ENCODE measurements at regions not wholly inside any gene's neighbourhood (a gene's known extent, or its start where the extent isn't known, plus 50 kb on each side); places are given as distances from the start of the nearest gene placed in this dataset.

GRCh38 chr14:97539884-97540283, 742.7 kb downstream of the VRK1 start:
- no peak overlapping the region for H3K4me3 ChIP-seq (ENCODE audit: low read depth, low read length)

GRCh38 chr14:97543221-97543620, 746.0 kb downstream of the VRK1 start:
- no peak overlapping the region for H3K4me3 ChIP-seq (ENCODE audit: low read depth, low read length)

DNA sequence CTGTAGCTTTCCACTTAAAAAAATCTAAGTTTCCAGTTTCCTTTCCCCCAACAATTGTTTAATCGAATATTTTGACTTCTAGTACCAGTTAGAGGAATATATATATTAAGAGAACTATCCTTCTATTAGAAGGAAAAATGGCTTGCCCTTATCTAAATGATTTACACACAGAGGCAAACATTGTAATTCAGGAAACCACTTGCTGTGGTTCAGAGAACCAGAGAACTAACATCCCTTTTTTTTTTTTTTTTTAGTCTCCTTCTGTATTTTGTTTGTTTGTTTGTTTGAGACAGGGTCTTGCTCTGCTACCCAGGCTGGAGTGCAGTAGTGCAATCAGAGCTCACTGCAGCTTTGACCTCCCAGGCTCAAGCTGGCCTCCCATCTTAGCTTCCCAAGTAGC, 746.6 kb downstream of the VRK1 start:
- no peak overlapping the region for H3K4me3 ChIP-seq (ENCODE audit: low read depth, low read length)

DNA sequence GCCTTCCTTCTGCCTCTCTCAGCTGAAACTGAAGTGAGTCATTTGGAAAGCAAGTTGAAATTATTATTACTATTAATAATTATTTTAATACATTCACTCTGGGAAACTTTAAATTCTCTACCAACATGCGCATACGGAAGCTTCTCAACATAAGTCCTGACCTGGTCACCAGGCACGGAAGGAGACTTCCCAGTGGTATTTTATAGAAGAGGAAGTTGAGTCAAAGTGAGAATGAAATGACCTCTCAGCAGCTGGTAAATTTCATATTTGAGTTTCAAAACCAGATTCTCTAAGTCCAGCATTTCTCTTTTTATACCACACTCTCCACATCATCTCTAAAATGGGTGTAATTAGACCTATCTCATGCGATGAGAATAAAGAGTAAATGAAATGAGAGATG, 747.4 kb downstream of the VRK1 start:
- H3K4me3 ChIP-seq (ENCODE audit: low read depth, low read length), result no peak overlapping the region

DNA sequence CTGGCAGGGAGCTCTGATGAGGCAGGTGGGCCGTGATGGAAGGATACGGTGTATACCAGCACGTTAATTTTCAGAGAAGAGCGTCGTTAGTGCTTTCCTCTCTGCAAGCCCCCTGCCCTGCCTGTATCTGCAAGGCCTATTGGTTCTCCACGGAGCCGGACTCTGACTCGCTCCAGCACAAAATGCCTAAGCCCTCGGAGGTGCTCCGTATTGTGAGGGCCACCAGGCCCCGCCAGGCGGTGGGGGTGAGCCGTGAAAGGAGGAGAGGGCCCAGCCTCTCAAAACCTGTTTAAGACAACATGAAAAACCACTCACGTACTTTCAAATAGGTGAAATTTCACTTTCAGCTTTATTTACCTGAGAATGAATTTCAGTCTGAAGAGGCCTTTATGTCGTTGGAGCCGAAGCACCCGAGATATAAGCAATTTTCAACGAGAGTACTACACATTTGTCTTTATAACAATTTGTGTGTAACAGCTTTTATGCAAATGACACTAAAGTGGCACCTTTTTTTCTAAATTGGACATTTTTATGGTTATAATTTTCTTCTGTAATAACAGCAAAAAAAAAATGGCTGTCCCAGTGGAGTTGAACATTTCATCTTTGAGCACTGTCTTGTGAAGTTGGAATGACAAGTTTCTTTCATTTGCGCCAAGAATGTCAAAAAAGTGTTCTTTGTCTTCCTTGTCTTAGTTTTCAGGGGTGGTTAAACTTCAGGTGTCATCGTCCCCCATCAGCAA, 749.5 kb downstream of the VRK1 start:
- no peak overlapping the region for H3K4me3 ChIP-seq (ENCODE audit: low read depth, low read length)

DNA sequence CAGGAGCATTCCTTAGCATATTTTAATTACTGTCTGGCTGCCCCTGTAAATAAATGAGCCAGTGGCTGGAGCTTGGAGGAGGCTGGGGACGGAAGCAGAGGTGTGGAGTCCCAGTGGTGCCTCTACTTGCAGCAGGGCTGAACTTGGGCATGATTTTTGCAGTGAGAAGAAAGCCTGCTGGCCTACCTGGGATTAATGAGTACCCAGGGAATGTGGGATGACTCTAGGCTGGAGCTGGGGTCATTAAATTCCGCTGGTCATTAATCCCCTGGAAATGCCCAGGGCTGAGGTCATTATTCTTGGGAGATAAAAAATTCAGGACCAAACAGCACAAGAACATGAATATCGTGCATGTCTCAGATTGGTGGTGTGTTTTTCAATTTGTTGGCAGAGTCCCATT, 753.3 kb downstream of the VRK1 start:
- no peak overlapping the region for H3K4me3 ChIP-seq (ENCODE audit: low read depth, low read length)

GRCh38 chr14:97554597-97554996, 757.4 kb downstream of the VRK1 start:
- H3K4me3 ChIP-seq (ENCODE audit: low read depth, low read length), result no peak overlapping the region

DNA sequence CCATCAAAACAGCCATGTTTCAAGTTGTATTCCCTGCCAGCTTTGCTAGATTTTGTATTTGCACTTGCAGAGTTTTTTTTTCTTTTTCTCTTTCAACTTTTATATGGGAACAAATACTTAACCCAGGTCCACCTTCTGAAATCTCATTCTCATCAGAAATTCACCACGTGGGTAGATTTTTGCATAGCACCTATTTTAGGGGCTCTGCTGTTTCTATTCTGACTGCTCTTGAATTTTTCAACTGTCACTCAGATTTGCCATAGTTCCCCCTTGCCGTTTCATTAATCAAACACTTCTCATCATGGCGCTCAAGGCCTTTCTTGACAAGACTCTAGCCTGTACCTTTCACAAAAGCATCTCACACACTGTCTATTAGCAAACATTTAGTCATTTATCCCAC, 767.2 kb downstream of the VRK1 start:
- H3K4me3 ChIP-seq (ENCODE audit: low read depth, low read length), result no peak overlapping the region

DNA sequence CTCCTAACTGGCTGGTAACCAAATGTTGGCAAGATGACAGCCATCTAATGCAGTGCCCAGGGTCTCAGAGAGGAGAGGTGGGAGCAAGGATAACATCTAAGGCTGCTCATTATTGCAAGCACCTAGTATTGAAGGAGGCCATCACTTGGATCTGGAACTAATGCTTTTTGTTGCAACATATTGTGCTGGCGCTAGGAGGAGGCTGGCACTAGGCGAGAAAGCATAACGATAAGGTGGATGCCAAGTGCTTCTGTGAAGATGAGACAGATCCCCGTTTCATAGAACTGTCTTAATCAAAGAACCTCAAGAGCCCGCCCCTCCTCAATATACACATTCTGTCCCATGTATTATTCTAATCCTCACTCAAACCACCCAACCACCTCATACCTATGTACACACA, 774.0 kb downstream of the VRK1 start:
- H3K4me3 ChIP-seq (ENCODE audit: low read depth, low read length), result no peak overlapping the region

DNA sequence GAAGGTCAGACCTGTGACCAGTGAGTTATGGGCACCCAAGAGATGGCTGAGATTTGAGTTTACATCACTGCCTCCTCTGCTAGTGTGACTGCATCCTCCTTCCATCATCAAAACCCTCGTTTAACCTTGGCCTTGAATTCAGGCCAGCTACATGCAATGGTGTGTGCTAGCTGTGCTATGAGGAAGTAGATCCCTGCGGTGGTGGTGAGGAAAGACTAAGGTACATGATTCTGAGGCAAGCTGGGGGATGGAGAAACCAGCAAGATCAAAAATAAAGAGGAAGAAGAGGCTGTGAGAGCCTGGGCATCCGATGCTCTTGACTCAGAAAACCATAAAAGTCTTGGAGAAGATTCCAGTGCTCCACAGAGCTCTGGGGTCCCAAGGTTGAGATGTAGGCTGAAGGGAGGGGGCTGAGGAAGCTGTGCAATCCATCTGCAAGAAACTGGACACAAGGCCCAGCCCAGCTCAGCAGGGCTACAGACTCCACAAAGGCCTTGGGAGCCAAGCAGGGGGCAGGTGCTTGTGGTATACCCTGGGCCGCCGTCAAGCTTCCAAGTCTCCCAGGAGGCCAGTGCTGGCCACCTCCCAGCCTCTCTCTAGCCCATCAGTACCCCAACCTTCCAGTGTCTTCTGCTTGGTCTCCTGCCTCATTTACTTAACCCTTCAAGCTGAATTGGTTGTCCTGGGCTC, 774.8 kb downstream of the VRK1 start:
- H3K4me3 ChIP-seq (ENCODE audit: low read depth, low read length), result no peak overlapping the region

GRCh38 chr14:97572583-97573458, 775.6 kb downstream of the VRK1 start:
- no peak overlapping the region for H3K4me3 ChIP-seq (ENCODE audit: low read depth, low read length)

GRCh38 chr14:97575677-97576076, 778.5 kb downstream of the VRK1 start:
- H3K4me3 ChIP-seq (ENCODE audit: low read depth, low read length), result no peak overlapping the region

GRCh38 chr14:97578982-97579548, 781.9 kb downstream of the VRK1 start:
- H3K4me3 ChIP-seq (ENCODE audit: low read depth, low read length), result no peak overlapping the region

GRCh38 chr14:97581016-97581415, 783.8 kb downstream of the VRK1 start:
- no peak overlapping the region for H3K4me3 ChIP-seq (ENCODE audit: low read depth, low read length)

GRCh38 chr14:97582022-97582421, 784.8 kb downstream of the VRK1 start:
- no peak overlapping the region for H3K4me3 ChIP-seq (ENCODE audit: low read depth, low read length)

DNA sequence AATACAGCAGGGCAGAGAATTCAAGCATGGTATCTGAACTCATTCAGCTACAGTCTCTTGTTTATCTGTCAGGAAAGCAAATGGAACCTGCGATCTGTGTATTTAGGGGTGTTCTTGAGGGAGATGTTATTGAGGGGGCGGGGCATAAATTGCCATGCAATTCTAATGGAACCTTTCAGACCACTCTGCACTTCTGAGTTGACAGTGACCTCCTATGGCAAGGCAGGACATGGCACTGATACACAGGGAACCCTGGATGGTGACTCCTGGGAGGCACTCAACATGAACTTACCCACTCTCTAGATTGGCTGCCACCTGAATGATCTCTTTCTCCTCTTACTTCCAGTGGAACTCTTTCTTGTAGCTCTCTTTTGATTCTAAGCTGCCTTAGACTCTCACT, 787.3 kb downstream of the VRK1 start:
- no peak overlapping the region for H3K4me3 ChIP-seq (ENCODE audit: low read depth, low read length)

DNA sequence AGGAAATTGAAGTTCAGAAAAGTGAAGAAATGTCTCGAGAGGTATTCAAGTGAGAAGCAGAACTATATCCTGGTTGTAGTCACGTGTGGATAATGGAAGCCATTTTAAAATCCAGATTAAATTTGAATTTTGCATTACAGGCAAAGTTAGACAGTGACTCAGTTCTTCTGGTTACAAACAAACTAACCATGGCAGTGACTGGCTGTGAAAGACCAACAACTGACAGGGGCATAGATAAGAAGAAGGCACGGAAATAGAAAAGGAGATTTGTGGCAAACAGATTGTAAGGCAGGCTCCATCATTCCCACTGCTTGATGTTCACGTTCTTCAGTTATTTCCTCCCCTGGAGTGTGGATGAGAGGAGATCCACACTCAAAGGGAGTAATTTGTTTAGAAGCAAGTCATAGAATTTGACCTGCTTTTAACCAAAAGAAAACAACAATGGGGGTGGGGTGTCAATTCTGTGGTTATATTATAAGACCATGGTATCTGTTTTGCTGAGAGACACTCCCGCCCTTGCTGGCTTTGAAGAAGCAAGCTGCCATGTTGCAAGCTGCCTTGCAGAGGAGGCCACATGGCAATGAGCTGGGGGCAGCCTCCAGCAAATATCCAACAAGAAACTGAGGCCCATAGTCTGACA, 795.3 kb downstream of the VRK1 start:
- no peak overlapping the region for H3K4me3 ChIP-seq (ENCODE audit: low read depth, low read length)

DNA sequence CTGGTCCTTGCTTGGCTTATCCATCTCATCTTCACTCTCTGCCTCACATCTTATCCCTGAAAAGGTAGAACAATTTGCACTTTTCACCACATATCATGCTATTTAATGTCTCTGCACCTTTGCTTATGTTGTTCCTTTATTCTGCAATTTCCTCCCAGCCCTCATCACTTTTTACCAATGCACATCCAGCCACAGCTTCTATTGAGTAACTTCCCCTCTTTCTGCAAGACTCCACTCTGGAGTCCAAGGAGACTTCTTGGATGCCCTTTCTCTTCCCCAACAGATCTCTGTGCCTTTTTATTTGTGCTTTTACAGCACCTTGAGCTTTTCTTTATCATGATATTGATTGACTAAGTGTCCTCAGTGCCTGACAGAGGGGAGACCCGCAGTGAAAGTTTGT, 797.1 kb downstream of the VRK1 start:
- no peak overlapping the region for H3K4me3 ChIP-seq (ENCODE audit: low read depth, low read length)

- no peak overlapping the region for H3K4me3 ChIP-seq (ENCODE audit: low read depth, low read length)
Observed at GRCh38 chr14:97602438-97603117, 805.4 kb downstream of the VRK1 start.

DNA sequence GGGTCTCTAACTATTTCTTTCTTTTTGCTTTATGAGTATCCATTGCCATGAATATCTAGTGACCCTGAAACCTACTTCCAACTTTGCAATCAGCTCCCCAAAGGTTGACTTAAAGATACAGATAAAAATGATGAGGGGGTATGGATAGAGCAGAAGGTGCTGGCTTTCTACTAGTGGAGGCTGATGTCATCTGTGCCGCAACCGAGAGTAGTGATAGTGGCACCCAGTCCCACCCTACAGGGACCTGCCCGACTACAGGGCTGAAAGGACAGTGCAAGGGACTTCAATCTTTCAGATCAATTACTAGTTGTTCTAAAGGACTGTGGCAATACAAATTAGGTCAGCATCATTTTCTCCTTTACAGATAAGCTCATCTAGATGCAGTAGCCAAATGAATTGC, 806.0 kb downstream of the VRK1 start:
- H3K4me3 ChIP-seq (ENCODE audit: low read depth, low read length), result no peak overlapping the region

Measured in iPS-11a (cell line).